Dedifferentiated amniotic fluid mesenchymal stem cell (primary cell): ENCODE measurements at regions not wholly inside any gene's neighbourhood (a gene's known extent, or its start where the extent isn't known, plus 50 kb on each side); places are given as distances from the start of the nearest gene placed in this dataset.
"Not testable (repeated sequence)": the region's sequence is repeated elsewhere in the genome, so short reads cannot be mapped to it uniquely, and the experiment has no call there.

Source experiments
- DNase-seq: peaks from one replicate; pipeline ENCODE4 v3.0.0-alpha.2; 2016; ENCODE audit errors: extremely low spot score

GRCh38 chr13:90793261-90793820 lies 554.1 kb upstream of the MIR17HG start:
- no peak for DNase-seq

- DNase-seq: no peak
Observed at GRCh38 chr13:90796474-90796873, 551.0 kb upstream of the MIR17HG start.

- DNase-seq: no peak
Observed at GRCh38 chr13:90797335-90797734, 550.2 kb upstream of the MIR17HG start.

- no peak for DNase-seq
Observed at GRCh38 chr13:90798381-90798780, 549.1 kb upstream of the MIR17HG start.

GRCh38 chr13:90800082-90800746 lies 547.3 kb upstream of the MIR17HG start:
- DNase-seq: no peak

- no peak for DNase-seq
Observed at GRCh38 chr13:90801621-90802020, 545.9 kb upstream of the MIR17HG start.

GRCh38 chr13:90803210-90803609 lies 544.3 kb upstream of the MIR17HG start:
- no peak for DNase-seq

- DNase-seq: no peak
Observed at GRCh38 chr13:90806016-90806615, 541.4 kb upstream of the MIR17HG start.

GRCh38 chr13:90806892-90807291 lies 540.6 kb upstream of the MIR17HG start:
- DNase-seq: no peak

GRCh38 chr13:90808838-90809237 lies 538.6 kb upstream of the MIR17HG start:
- DNase-seq: no peak

GRCh38 chr13:90824032-90824431 lies 523.5 kb upstream of the MIR17HG start:
- no peak for DNase-seq

- no peak for DNase-seq
Observed at GRCh38 chr13:90826688-90827087, 520.8 kb upstream of the MIR17HG start.

- DNase-seq: no peak
Observed at GRCh38 chr13:90830782-90831181, 516.7 kb upstream of the MIR17HG start.

- DNase-seq: no peak
Observed at GRCh38 chr13:90833951-90834350, 513.5 kb upstream of the MIR17HG start.

- no peak for DNase-seq
Observed at GRCh38 chr13:90834700-90835099, 512.8 kb upstream of the MIR17HG start.

GRCh38 chr13:90835826-90836225 lies 511.7 kb upstream of the MIR17HG start:
- no peak for DNase-seq

GRCh38 chr13:90838317-90838960 lies 509.0 kb upstream of the MIR17HG start:
- no peak for DNase-seq

- DNase-seq: no peak
Observed at GRCh38 chr13:90839061-90839460, 508.4 kb upstream of the MIR17HG start.

GRCh38 chr13:90846936-90847335 lies 500.6 kb upstream of the MIR17HG start:
- no peak for DNase-seq

GRCh38 chr13:90853666-90854065 lies 493.8 kb upstream of the MIR17HG start:
- not testable (repeated sequence) for DNase-seq

- DNase-seq: no peak
Observed at GRCh38 chr13:90857921-90858320, 489.6 kb upstream of the MIR17HG start.

- DNase-seq: no peak
Observed at GRCh38 chr13:90866006-90866405, 481.5 kb upstream of the MIR17HG start.

GRCh38 chr13:90867336-90867683 lies 480.2 kb upstream of the MIR17HG start:
- DNase-seq: peak; percentile 26
